PC-3 (cell line): ENCODE measurements at regions not wholly inside any gene's neighbourhood (a gene's known extent, or its start where the extent isn't known, plus 50 kb on each side); places are given as distances from the start of the nearest gene placed in this dataset.

ENCODE experiments used
- ATAC-seq: fragments of 200-7000 bp; cut with Tn5 transposase; 2 replicates; pipeline ENCODE4 v1.9.1; 2020; ENCODE audit warnings: mild to moderate bottlenecking, moderate library complexity
- BruUV-seq: library from RNA; stranded (reverse); fragments of 400-500 nt; replicated peaks from 2 replicates; lab custom pipeline; 2021; lab: Mats Ljungman, UMichigan
- CTCF ChIA-PET: fragments of 300-600 bp; sonication (Branson Sonifier 250); formaldehyde crosslinking; loops from one replicate; lab custom pipeline; 2022; ENCODE audit warnings: antibody characterized with exemption; lab: Charles Lee
- POLR2A ChIA-PET: fragments of 300-600 bp; sonication (Branson Sonifier 250); formaldehyde crosslinking; loops from one replicate; lab custom pipeline; 2022; ENCODE audit warnings: antibody characterized with exemption; ENCODE audit not compliant: unreplicated experiment; lab: Charles Lee
- DNase-seq: peaks from one replicate; pipeline ENCODE4 v3.0.0-alpha.2; 2015
- H2AFZ ChIP-seq: fragments of 300-600 bp; sonication (generic); 2 replicates; pipeline ENCODE4 v1.6.0; 2016; ENCODE audit warnings: antibody characterized with exemption, low read length
- H3F3A ChIP-seq: fragments of 300-600 bp; sonication (generic); one replicate; pipeline ENCODE4 v1.6.0; 2017; ENCODE audit warnings: antibody characterized with exemption, low read length, control low read depth, mild to moderate bottlenecking; ENCODE audit not compliant: unreplicated experiment
- H3K27ac ChIP-seq: fragments of 300-600 bp; sonication (generic); 2 replicates; pipeline ENCODE4 v1.5.1; 2016; ENCODE audit warnings: mild to moderate bottlenecking, low read length
- H3K27me3 ChIP-seq: fragments of 300-600 bp; sonication (generic); 2 replicates; pipeline ENCODE4 v1.6.1; 2016; ENCODE audit warnings: low read length, mixed read lengths
- H3K36me3 ChIP-seq: fragments of 300-600 bp; sonication (generic); 2 replicates; pipeline ENCODE4 v1.6.1; 2016; ENCODE audit warnings: low read depth, mixed run types, low read length, mixed read lengths
- H3K4me1 ChIP-seq: fragments of 300-600 bp; sonication (generic); 2 replicates; pipeline ENCODE4 v1.5.1; 2016; ENCODE audit warnings: low read length; ENCODE audit not compliant: insufficient read depth
- H3K4me2 ChIP-seq: fragments of 300-600 bp; sonication (generic); 2 replicates; pipeline ENCODE4 v1.6.0; 2016; ENCODE audit warnings: low read length
- H3K4me3 ChIP-seq: fragments of 300-600 bp; sonication (generic); 2 replicates; pipeline ENCODE4 v1.5.1; 2016; ENCODE audit warnings: mild to moderate bottlenecking, low read length, mixed read lengths
- H3K79me2 ChIP-seq: fragments of 300-600 bp; sonication (generic); 2 replicates; pipeline ENCODE4 v1.6.1; 2017; ENCODE audit warnings: low read length, mixed read lengths
- H3K9ac ChIP-seq: fragments of 300-600 bp; sonication (generic); 2 replicates; pipeline ENCODE4 v1.6.0; 2016; ENCODE audit warnings: mild to moderate bottlenecking, low read length
- H3K9me2 ChIP-seq: fragments of 300-600 bp; sonication (generic); replicated peaks from 2 replicates; pipeline ENCODE4 v1.6.1; 2016; ENCODE audit warnings: mixed run types, low read length, mixed read lengths
- H3K9me3 ChIP-seq: fragments of 300-600 bp; sonication (generic); 2 replicates; pipeline ENCODE4 v1.6.1; 2016; ENCODE audit warnings: low read length, mixed read lengths
- H4K20me1 ChIP-seq: fragments of 300-600 bp; sonication (generic); 2 replicates; pipeline ENCODE4 v1.6.1; 2016; ENCODE audit warnings: low read length, mixed read lengths
- EZH2 ChIP-seq: fragments of 300-600 bp; sonication (generic); IDR thresholded peaks from one replicate; pipeline ENCODE4 v1.6.1; 2017; ENCODE audit warnings: antibody characterized with exemption, mild to moderate bottlenecking, low read length; ENCODE audit not compliant: unreplicated experiment
- EZH2phosphoT487 ChIP-seq: fragments of 300-600 bp; sonication (generic); IDR thresholded peaks from 2 replicates; pipeline ENCODE4 v1.6.1; 2018; ENCODE audit warnings: mild to moderate bottlenecking, antibody characterized with exemption, low read length, borderline replicate concordance
- intact Hi-C: fragments of 100-400 bp; cut with micrococcal nuclease; formaldehyde crosslinking; loops from 2 replicates; pipeline ENCODE4 v1.9.0; 2023
- TF ChIP-seq, protein P1 (sequence below): fragments of 300-600 bp; sonication (generic); conservative IDR thresholded peaks from 2 replicates; pipeline ENCODE4 v1.5.1; 2017; ENCODE audit warnings: antibody characterized with exemption, low read depth, mild to moderate bottlenecking, low read length

DNA sequence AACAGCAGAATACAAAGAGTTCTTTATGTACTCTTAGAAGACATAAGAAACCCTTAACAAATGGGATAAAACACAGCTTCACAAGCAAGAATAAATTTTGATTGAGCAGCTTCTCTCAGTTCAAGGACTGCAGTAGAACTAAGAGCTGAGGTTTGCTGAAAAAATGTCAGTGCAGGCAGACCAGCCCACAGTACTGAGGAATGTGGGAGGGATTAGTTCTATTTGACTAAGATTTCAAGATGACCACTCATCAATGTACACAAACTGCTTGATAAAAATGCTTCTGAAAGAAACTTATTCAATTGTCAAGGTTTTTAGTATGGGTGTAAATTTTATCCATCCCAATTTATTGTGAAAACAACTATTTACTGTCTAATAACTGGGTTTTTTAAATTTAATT is 138.4 kb downstream of the SEC23A start:
- Histone ChIP-seq H3F3A (no peaks in the 10 kb centered on the region), H3K27me3 (no peaks in the 10 kb centered on the region; the same call in 1 of the 2 replicates), H4K20me1 (no peaks in the 10 kb centered on the region), H3K4me1 (peaks cover 10% of the 10 kb centered on the region; the same call in 1 of the 2 replicates), H3K9me2 (no peaks in the 10 kb centered on the region), H3K4me3 (no peak overlapping the region), H3K9ac (no peak overlapping the region), H3K79me2 (no peaks in the 10 kb centered on the region), H2AFZ (no peak overlapping the region), H3K4me2 (0 out of 2 replicates have a peak overlapping the region, but pooled peaks have one; percentile 5), H3K9me3 (no peaks in the 10 kb centered on the region), H3K36me3 (no peaks in the 10 kb centered on the region), H3K27ac (no peak overlapping the region)
- ChIA-PET CTCF (no interaction called here), POLR2A (no interaction called here)
- DNase-seq (peak; percentile 63), ATAC-seq (peak; percentile 100)
- no TSS peak for BruUV-seq
- intact Hi-C loops, result no loop called here
- TF ChIP-seq, protein P1, sequence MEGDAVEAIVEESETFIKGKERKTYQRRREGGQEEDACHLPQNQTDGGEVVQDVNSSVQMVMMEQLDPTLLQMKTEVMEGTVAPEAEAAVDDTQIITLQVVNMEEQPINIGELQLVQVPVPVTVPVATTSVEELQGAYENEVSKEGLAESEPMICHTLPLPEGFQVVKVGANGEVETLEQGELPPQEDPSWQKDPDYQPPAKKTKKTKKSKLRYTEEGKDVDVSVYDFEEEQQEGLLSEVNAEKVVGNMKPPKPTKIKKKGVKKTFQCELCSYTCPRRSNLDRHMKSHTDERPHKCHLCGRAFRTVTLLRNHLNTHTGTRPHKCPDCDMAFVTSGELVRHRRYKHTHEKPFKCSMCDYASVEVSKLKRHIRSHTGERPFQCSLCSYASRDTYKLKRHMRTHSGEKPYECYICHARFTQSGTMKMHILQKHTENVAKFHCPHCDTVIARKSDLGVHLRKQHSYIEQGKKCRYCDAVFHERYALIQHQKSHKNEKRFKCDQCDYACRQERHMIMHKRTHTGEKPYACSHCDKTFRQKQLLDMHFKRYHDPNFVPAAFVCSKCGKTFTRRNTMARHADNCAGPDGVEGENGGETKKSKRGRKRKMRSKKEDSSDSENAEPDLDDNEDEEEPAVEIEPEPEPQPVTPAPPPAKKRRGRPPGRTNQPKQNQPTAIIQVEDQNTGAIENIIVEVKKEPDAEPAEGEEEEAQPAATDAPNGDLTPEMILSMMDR, result no peak

DNA sequence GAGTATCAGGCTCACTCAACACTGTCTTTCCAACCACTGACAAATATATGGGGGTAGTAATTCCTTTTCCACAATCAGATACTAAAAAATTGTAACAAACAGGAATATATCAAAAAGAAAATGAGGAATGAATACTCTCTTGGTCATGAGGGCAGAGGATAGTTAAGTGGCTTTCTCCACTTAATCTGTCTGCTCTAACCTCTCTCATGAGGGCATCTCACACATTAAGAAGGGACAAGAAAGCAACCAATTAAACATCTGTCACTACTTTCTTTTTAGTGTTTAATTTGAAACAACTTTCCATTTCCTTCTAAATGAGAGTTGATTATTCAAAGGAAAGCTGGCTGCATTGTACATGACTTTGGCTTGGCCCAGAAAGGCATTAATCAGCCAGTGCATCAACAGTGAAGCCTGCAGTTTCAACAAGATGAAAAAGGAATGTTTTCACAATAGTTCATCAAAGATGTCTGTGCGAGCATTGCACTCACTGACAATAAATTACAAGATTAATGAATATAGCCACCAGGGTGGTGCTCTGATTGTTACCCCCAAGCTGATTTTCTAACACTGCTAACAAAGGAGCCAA is 142.0 kb downstream of the SEC23A start:
- no peaks in the 10 kb centered on the region for H3K9me3 ChIP-seq
- ATAC-seq (no peak), DNase-seq (no peak)
- no peak overlapping the region for H3K9ac ChIP-seq
- no peaks in the 10 kb centered on the region for H3F3A ChIP-seq
- no peak overlapping the region for H3K27ac ChIP-seq
- no peak overlapping the region for H3K4me2 ChIP-seq
- H3K27me3 ChIP-seq, result no peaks in the 10 kb centered on the region
- CTCF ChIA-PET, result no interaction called here
- POLR2A ChIA-PET, result no interaction called here
- no peaks in the 10 kb centered on the region for H4K20me1 ChIP-seq
- peaks cover 10% of the 10 kb centered on the region; the same call in 1 of the 2 replicates for H3K4me1 ChIP-seq
- no peaks in the 10 kb centered on the region for H3K36me3 ChIP-seq
- H3K79me2 ChIP-seq, result no peaks in the 10 kb centered on the region
- no TSS peak for BruUV-seq
- no peak overlapping the region for H3K4me3 ChIP-seq
- no peaks in the 10 kb centered on the region for H3K9me2 ChIP-seq
- TF ChIP-seq EZH2phosphoT487 (no peak), EZH2 (no peak)
- TF ChIP-seq, protein P1, result no peak
- no peak overlapping the region for H2AFZ ChIP-seq
- intact Hi-C loops, result no loop called here

DNA sequence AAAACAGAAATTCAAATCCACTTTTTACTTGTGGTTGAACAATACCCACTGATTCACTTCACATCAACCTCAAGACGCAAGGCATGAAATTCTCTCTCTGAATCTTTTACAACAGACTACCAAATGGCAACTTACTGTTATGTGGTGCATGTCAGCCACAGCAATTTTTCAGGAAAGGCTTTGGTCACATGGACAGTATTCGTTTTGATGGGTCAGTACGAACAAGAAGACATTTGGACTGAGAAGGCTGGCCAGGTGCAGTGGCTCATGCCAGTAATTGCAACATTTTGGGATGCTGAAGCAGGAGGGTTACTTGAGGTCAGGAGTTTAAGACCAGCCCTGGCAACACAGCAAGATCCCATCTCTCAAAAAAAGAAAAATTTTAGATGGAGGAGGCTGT is 144.0 kb downstream of the SEC23A start:
- no peak for DNase-seq
- ChIA-PET POLR2A (no interaction called here), CTCF (no interaction called here)
- no TSS peak for BruUV-seq
- H3K9me3 ChIP-seq, result no peaks in the 10 kb centered on the region
- no peaks in the 10 kb centered on the region for H3K27me3 ChIP-seq
- H3K9me2 ChIP-seq, result no peaks in the 10 kb centered on the region
- no peak overlapping the region for H3K4me2 ChIP-seq
- H2AFZ ChIP-seq, result no peak overlapping the region
- intact Hi-C loops, result no loop called here
- H3K36me3 ChIP-seq, result no peaks in the 10 kb centered on the region
- H3K27ac ChIP-seq, result no peak overlapping the region
- H3K4me3 ChIP-seq, result no peak overlapping the region
- no peaks in the 10 kb centered on the region for H3K4me1 ChIP-seq
- no peak for ATAC-seq
- no peaks in the 10 kb centered on the region for H3K79me2 ChIP-seq
- H4K20me1 ChIP-seq, result no peaks in the 10 kb centered on the region
- no peak overlapping the region for H3K9ac ChIP-seq
- H3F3A ChIP-seq, result no peaks in the 10 kb centered on the region
- TF ChIP-seq EZH2phosphoT487 (no peak), EZH2 (no peak)
- TF ChIP-seq, protein P1, result no peak
